Smooth muscle cell (in vitro differentiated cells): ENCODE measurements at regions not wholly inside any gene's neighbourhood (a gene's known extent, or its start where the extent isn't known, plus 50 kb on each side); places are given as distances from the start of the nearest gene placed in this dataset.

Experiments
- DNase-seq: peaks from one replicate; lab custom pipeline; 2025; ENCODE audit not compliant: unreplicated experiment; lab: John Stamatoyannopoulos, UW
- H2AFZ ChIP-seq: fragments of 200-600 bp; sonication (generic); 2 replicates; pipeline ENCODE4 v1.6.0; 2016; ENCODE audit warnings: antibody characterized with exemption, low read depth, mild to moderate bottlenecking
- H3F3A ChIP-seq: fragments of 200-600 bp; sonication (generic); 2 replicates; pipeline ENCODE4 v1.6.0; 2017; ENCODE audit warnings: antibody characterized with exemption, low read depth
- H3K27ac ChIP-seq: fragments of 200-600 bp; sonication (generic); 2 replicates; pipeline ENCODE4 v1.5.1; 2016; ENCODE audit warnings: low read depth, mild to moderate bottlenecking
- H3K27me3 ChIP-seq: fragments of 200-600 bp; sonication (generic); 2 replicates; pipeline ENCODE4 v1.6.1; 2016; ENCODE audit warnings: low read depth, mild to moderate bottlenecking
- H3K36me3 ChIP-seq: fragments of 200-600 bp; sonication (generic); 2 replicates; pipeline ENCODE4 v1.5.1; 2016; ENCODE audit warnings: low read depth
- H3K4me1 ChIP-seq: fragments of 200-600 bp; sonication (generic); 2 replicates; pipeline ENCODE4 v1.5.1; 2016; ENCODE audit warnings: low read depth
- H3K4me2 ChIP-seq: fragments of 200-600 bp; sonication (generic); 2 replicates; pipeline ENCODE4 v1.6.0; 2016; ENCODE audit warnings: mild to moderate bottlenecking
- H3K4me3 ChIP-seq: fragments of 200-600 bp; sonication (generic); 2 replicates; pipeline ENCODE4 v1.5.1; 2016; ENCODE audit warnings: mild to moderate bottlenecking
- H3K79me2 ChIP-seq: fragments of 200-600 bp; sonication (generic); 2 replicates; pipeline ENCODE4 v1.6.0; 2016; ENCODE audit warnings: low read depth, mild to moderate bottlenecking
- H3K9ac ChIP-seq: fragments of 200-600 bp; sonication (generic); 2 replicates; pipeline ENCODE4 v1.6.0; 2016; ENCODE audit warnings: low read depth
- H3K9me3 ChIP-seq: fragments of 200-600 bp; sonication (generic); replicated peaks from 2 replicates; pipeline ENCODE4 v1.5.1; 2016; ENCODE audit warnings: low read depth
- H4K20me1 ChIP-seq: fragments of 200-600 bp; sonication (generic); 2 replicates; pipeline ENCODE4 v1.6.0; 2016; ENCODE audit warnings: low read depth
- WGBS: methylation state at CpG from one replicate; pipeline ENCODE4 v1.1.7; 2016; ENCODE audit warnings: low lambda C conversion rate; 5-methylcytosine and 5-hydroxymethylcytosine counted together
- TF ChIP-seq, protein P1 (sequence below): fragments of 200-600 bp; sonication (generic); IDR thresholded peaks from 2 replicates; pipeline ENCODE4 v1.5.1; 2017; ENCODE audit warnings: borderline replicate concordance, mild to moderate bottlenecking, antibody characterized with exemption; ENCODE audit not compliant: insufficient read depth, poor library complexity, severe bottlenecking

DNA sequence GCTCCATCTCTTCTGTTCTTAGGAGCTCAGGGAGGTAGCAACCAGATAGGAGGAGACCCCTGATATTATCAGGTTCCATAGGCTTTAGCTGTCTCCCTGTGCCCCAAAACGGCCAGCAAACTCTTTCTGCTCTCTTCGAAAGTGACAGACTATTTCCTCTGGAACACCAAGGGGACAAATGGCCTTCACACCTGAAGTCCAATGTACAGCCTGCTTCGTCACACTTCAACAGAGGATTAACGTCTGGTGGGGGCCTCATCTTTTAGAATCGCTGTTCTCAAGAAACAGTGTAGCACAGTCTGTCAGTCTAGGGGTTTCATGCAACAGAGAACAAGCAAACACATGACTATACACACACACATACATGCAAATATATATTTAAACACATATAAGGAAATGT lies 152.4 kb upstream of the SETMAR start:
- Histone ChIP-seq H3K36me3 (no peaks in the 10 kb centered on the region), H3K4me1 (no peaks in the 10 kb centered on the region), H3F3A (no peaks in the 10 kb centered on the region), H4K20me1 (no peaks in the 10 kb centered on the region), H3K4me2 (no peak overlapping the region), H3K9me3 (no peaks in the 10 kb centered on the region), H2AFZ (no peak overlapping the region), H3K27ac (no peak overlapping the region), H3K4me3 (no peak overlapping the region), H3K27me3 (no peaks in the 10 kb centered on the region), H3K79me2 (no peaks in the 10 kb centered on the region), H3K9ac (no peak overlapping the region)
- 86% methylated on average over 5 of the region's 5 CpGs for WGBS
- TF ChIP-seq, protein P1, sequence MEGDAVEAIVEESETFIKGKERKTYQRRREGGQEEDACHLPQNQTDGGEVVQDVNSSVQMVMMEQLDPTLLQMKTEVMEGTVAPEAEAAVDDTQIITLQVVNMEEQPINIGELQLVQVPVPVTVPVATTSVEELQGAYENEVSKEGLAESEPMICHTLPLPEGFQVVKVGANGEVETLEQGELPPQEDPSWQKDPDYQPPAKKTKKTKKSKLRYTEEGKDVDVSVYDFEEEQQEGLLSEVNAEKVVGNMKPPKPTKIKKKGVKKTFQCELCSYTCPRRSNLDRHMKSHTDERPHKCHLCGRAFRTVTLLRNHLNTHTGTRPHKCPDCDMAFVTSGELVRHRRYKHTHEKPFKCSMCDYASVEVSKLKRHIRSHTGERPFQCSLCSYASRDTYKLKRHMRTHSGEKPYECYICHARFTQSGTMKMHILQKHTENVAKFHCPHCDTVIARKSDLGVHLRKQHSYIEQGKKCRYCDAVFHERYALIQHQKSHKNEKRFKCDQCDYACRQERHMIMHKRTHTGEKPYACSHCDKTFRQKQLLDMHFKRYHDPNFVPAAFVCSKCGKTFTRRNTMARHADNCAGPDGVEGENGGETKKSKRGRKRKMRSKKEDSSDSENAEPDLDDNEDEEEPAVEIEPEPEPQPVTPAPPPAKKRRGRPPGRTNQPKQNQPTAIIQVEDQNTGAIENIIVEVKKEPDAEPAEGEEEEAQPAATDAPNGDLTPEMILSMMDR: no peak
- DNase-seq: no peak

DNA sequence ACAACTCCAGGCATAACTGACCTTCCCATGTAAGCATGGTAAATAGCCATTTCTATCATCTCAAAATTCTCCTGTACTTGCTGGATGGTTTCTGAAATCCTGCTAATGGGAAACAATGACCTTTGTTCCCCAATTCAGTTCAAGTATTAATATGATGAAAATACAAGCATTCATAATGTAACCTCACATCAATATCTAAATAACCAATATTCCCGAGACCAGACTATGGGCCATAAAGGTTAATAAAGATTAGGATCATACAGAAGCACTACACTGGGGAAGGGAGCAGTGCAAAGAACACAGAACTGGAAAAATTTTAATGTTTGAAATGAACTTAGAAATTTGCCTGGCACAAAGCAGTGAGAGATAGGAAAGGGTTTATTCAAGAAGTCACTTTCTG lies 151.3 kb upstream of the SETMAR start:
- no peaks in the 10 kb centered on the region for H3K36me3 ChIP-seq
- H3K4me2 ChIP-seq: no peak overlapping the region
- H3K9me3 ChIP-seq: no peaks in the 10 kb centered on the region
- H3K27me3 ChIP-seq: no peaks in the 10 kb centered on the region
- TF ChIP-seq, protein P1: no peak
- no peaks in the 10 kb centered on the region for H3F3A ChIP-seq
- no peak for DNase-seq
- WGBS: 98% methylated on average over 1 of the region's 1 CpG
- no peak overlapping the region for H2AFZ ChIP-seq
- H4K20me1 ChIP-seq: no peaks in the 10 kb centered on the region
- H3K4me1 ChIP-seq: no peaks in the 10 kb centered on the region
- H3K4me3 ChIP-seq: no peak overlapping the region
- H3K27ac ChIP-seq: no peak overlapping the region
- H3K79me2 ChIP-seq: no peaks in the 10 kb centered on the region
- H3K9ac ChIP-seq: no peak overlapping the region

- Histone ChIP-seq H2AFZ (no peak overlapping the region), H3K4me1 (no peaks in the 10 kb centered on the region), H3K4me3 (no peak overlapping the region), H3K9me3 (no peaks in the 10 kb centered on the region), H3K27me3 (no peaks in the 10 kb centered on the region), H3K79me2 (no peaks in the 10 kb centered on the region), H4K20me1 (no peaks in the 10 kb centered on the region), H3K9ac (no peak overlapping the region), H3K27ac (no peak overlapping the region), H3K4me2 (no peak overlapping the region), H3K36me3 (no peaks in the 10 kb centered on the region), H3F3A (no peaks in the 10 kb centered on the region)
- WGBS: 67% methylated on average over 1 of the region's 1 CpG
- TF ChIP-seq, protein P1: no peak
- no peak for DNase-seq
Observed at GRCh38 chr3:4153771-4154170, 149.4 kb upstream of the SETMAR start.

DNA sequence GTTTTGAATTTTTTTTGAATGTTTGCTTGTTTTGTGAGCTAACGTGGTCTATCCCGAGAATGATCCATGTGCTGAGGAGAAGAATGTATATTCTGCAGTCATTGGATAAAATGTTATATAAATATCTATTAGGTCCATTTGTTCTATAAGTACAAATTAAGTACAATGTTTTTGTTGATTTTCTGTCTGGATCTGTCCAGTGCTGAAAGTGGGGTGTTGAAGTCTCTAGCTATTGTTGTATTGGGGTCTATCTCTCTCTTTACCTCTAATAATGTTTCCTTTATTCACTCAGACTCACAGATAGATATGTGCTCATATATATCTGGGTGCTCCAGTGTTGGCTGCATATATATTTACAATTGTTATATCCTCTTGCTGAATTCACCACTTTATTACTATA lies 144.8 kb upstream of the SETMAR start:
- Histone ChIP-seq H3F3A (no peaks in the 10 kb centered on the region), H3K9ac (no peak overlapping the region), H3K4me2 (no peak overlapping the region), H3K36me3 (no peaks in the 10 kb centered on the region), H4K20me1 (no peaks in the 10 kb centered on the region), H2AFZ (no peak overlapping the region), H3K27ac (no peak overlapping the region), H3K79me2 (no peaks in the 10 kb centered on the region), H3K4me1 (no peaks in the 10 kb centered on the region), H3K9me3 (no peaks in the 10 kb centered on the region), H3K4me3 (no peak overlapping the region), H3K27me3 (no peaks in the 10 kb centered on the region)
- DNase-seq: no peak
- TF ChIP-seq, protein P1: no peak
- WGBS: 87% methylated on average over 2 of the region's 2 CpGs
